Esophagus (tissue), 2 donors: ENCODE measurements at regions not wholly inside any gene's neighbourhood (a gene's known extent, or its start where the extent isn't known, plus 50 kb on each side); places are given as distances from the start of the nearest gene placed in this dataset.

Source experiments
- H3K27ac ChIP-seq, 2 donors: one replicate each; pipeline ENCODE4 v1.5.1; 2013; ENCODE audit warnings: low read depth in 2 of 2, mild to moderate bottlenecking in 2 of 2, inconsistent platforms in 1 of 2, low read length in 1 of 2, moderate library complexity in 1 of 2
- H3K27me3 ChIP-seq, 2 donors: one replicate each; pipeline ENCODE4 v1.6.1; 2013; ENCODE audit warnings: low read length in 2 of 2, control low read depth in 1 of 2, mild to moderate bottlenecking in 1 of 2; ENCODE audit not compliant: insufficient read depth in 2 of 2, control insufficient read depth in 1 of 2
- H3K36me3 ChIP-seq, 2 donors: one replicate each; pipeline ENCODE4 v1.6.1; 2013; ENCODE audit warnings: low read length in 1 of 2; ENCODE audit not compliant: control insufficient read depth in 2 of 2, insufficient read depth in 2 of 2
- H3K4me1 ChIP-seq, 2 donors: one replicate each; pipeline ENCODE4 v1.6.1; 2013; ENCODE audit warnings: low read length in 1 of 2; ENCODE audit not compliant: control insufficient read depth in 2 of 2, insufficient read depth in 2 of 2
- H3K4me3 ChIP-seq, 2 donors: one replicate each; pipeline ENCODE4 v1.5.1; 2013; ENCODE audit warnings: low read length in 2 of 2, mild to moderate bottlenecking in 2 of 2, low read depth in 1 of 2, moderate library complexity in 1 of 2
- H3K9me3 ChIP-seq, 2 donors: one replicate each; pipeline ENCODE4 v1.6.1; 2013; ENCODE audit warnings: mild to moderate bottlenecking in 2 of 2, low read depth in 1 of 2, low read length in 1 of 2, moderate library complexity in 1 of 2; ENCODE audit not compliant: control insufficient read depth in 2 of 2, insufficient read depth in 1 of 2
- WGBS, 2 donors: extraction: QIAGEN DNeasy Blood & Tissue Kit; methylation state at CpG; one replicate each; pipeline ENCODE4 v1.1.7; 2013; 5-methylcytosine and 5-hydroxymethylcytosine counted together
- donor health status: healthy with polysubstance abuse.
- donor health status: Bipolar disorder and iron deficiency.

- no peak overlapping the region for H3K4me3 ChIP-seq
- H3K27me3 ChIP-seq, result no peaks in the 10 kb centered on the region
- no peaks in the 10 kb centered on the region for H3K4me1 ChIP-seq
- 52 to 57% methylated on average over 1 of the region's 1 CpG for WGBS, 2 donors
- H3K27ac ChIP-seq, result no peak overlapping the region
- H3K36me3 ChIP-seq, result no peaks in the 10 kb centered on the region
- H3K9me3 ChIP-seq, result no peaks in the 10 kb centered on the region
Measured at GRCh38 chrX:20529711-20530110, 263.0 kb upstream of the RPS6KA3 start.

GRCh38 chrX:20529301-20529700, 262.6 kb upstream of the RPS6KA3 start:
- Histone ChIP-seq H3K27ac (no peak overlapping the region), H3K4me1 (no peaks in the 10 kb centered on the region), H3K27me3 (no peaks in the 10 kb centered on the region), H3K4me3 (no peak overlapping the region), H3K36me3 (no peaks in the 10 kb centered on the region), H3K9me3 (no peaks in the 10 kb centered on the region)
- WGBS, 2 donors, result 25% methylated on average over 9 of the region's 9 CpGs

GRCh38 chrX:20527558-20528011, 260.9 kb upstream of the RPS6KA3 start:
- no peaks in the 10 kb centered on the region for H3K9me3 ChIP-seq
- H3K4me1 ChIP-seq, result no peaks in the 10 kb centered on the region
- no peaks in the 10 kb centered on the region for H3K27me3 ChIP-seq
- whole genome bisulfite sequencing, 2 donors, result 4 to 5% methylated on average over 3 of the region's 3 CpGs
- no peak overlapping the region for H3K4me3 ChIP-seq
- no peaks in the 10 kb centered on the region for H3K36me3 ChIP-seq
- H3K27ac ChIP-seq, result no peak overlapping the region

GRCh38 chrX:20527041-20527440, 260.3 kb upstream of the RPS6KA3 start:
- H3K9me3 ChIP-seq, result no peaks in the 10 kb centered on the region
- no peak overlapping the region for H3K4me3 ChIP-seq
- H3K27me3 ChIP-seq, result no peaks in the 10 kb centered on the region
- H3K27ac ChIP-seq, result no peak overlapping the region
- no peaks in the 10 kb centered on the region for H3K4me1 ChIP-seq
- 54 to 65% methylated on average over 4 of the region's 4 CpGs for WGBS, 2 donors
- H3K36me3 ChIP-seq, result no peaks in the 10 kb centered on the region

- Histone ChIP-seq H3K36me3 (no peaks in the 10 kb centered on the region), H3K4me3 (no peak overlapping the region), H3K27me3 (no peaks in the 10 kb centered on the region), H3K9me3 (no peaks in the 10 kb centered on the region), H3K27ac (no peak overlapping the region), H3K4me1 (no peaks in the 10 kb centered on the region)
- 49 to 52% methylated on average over 5 of the region's 5 CpGs for WGBS, 2 donors
Measured at GRCh38 chrX:20523626-20524312, 257.1 kb upstream of the RPS6KA3 start.

GRCh38 chrX:20522420-20522819, 255.7 kb upstream of the RPS6KA3 start:
- WGBS, 2 donors, result 67% methylated on average over 3 of the region's 3 CpGs
- no peaks in the 10 kb centered on the region for H3K9me3 ChIP-seq
- no peak overlapping the region for H3K27ac ChIP-seq
- H3K27me3 ChIP-seq, result no peaks in the 10 kb centered on the region
- H3K4me1 ChIP-seq, result no peaks in the 10 kb centered on the region
- H3K4me3 ChIP-seq, result no peak overlapping the region
- no peaks in the 10 kb centered on the region for H3K36me3 ChIP-seq

GRCh38 chrX:20521222-20521621, 254.5 kb upstream of the RPS6KA3 start:
- Histone ChIP-seq H3K36me3 (no peaks in the 10 kb centered on the region), H3K27me3 (no peaks in the 10 kb centered on the region), H3K4me3 (no peak overlapping the region), H3K9me3 (no peaks in the 10 kb centered on the region), H3K27ac (no peak overlapping the region), H3K4me1 (no peaks in the 10 kb centered on the region)
- WGBS, 2 donors, result 41% methylated on average over 4 of the region's 4 CpGs

- Histone ChIP-seq H3K4me1 (no peaks in the 10 kb centered on the region), H3K36me3 (no peaks in the 10 kb centered on the region), H3K27me3 (no peaks in the 10 kb centered on the region), H3K9me3 (no peaks in the 10 kb centered on the region), H3K27ac (no peak overlapping the region), H3K4me3 (no peak overlapping the region)
- 67 to 85% methylated on average over 5 of the region's 5 CpGs for WGBS, 2 donors
Measured at GRCh38 chrX:20519826-20520225, 253.1 kb upstream of the RPS6KA3 start.

GRCh38 chrX:20519146-20519545, 252.4 kb upstream of the RPS6KA3 start:
- H3K4me3 ChIP-seq, result no peak overlapping the region
- no peaks in the 10 kb centered on the region for H3K27me3 ChIP-seq
- no peaks in the 10 kb centered on the region for H3K36me3 ChIP-seq
- H3K27ac ChIP-seq, result no peak overlapping the region
- WGBS, 2 donors, result 52 to 65% methylated on average over 5 of the region's 5 CpGs
- H3K4me1 ChIP-seq, result no peaks in the 10 kb centered on the region
- no peaks in the 10 kb centered on the region for H3K9me3 ChIP-seq

GRCh38 chrX:20517565-20517964, 250.9 kb upstream of the RPS6KA3 start:
- Histone ChIP-seq H3K27ac (no peak overlapping the region), H3K36me3 (no peaks in the 10 kb centered on the region), H3K4me1 (no peaks in the 10 kb centered on the region), H3K4me3 (no peak overlapping the region), H3K9me3 (no peaks in the 10 kb centered on the region), H3K27me3 (no peaks in the 10 kb centered on the region)
- WGBS, 2 donors, result 47 to 75% methylated on average over 1 of the region's 1 CpG
